Stomach (tissue), 8 donors: ENCODE measurements at regions not wholly inside any gene's neighbourhood (a gene's known extent, or its start where the extent isn't known, plus 50 kb on each side); places are given as distances from the start of the nearest gene placed in this dataset.

Experiments used
- DNase-seq, 2 donors: peaks; one replicate each; pipeline versions ENCODE4 v3.0.0 to v3.0.0-alpha.2; 2013 to 2019
- H3K27ac ChIP-seq, 5 donors: fragments of 200-600 bp in 4 of 5; sonication (generic) in 4 of 5; one replicate each; pipeline ENCODE4 v1.5.1; 2013 to 2019; ENCODE audit warnings: mild to moderate bottlenecking in 1 of 5, moderate library complexity in 1 of 5
- H3K27me3 ChIP-seq, 3 donors: fragments of 200-600 bp; sonication (generic); one replicate each; pipeline ENCODE4 v1.5.1; 2017 to 2019; ENCODE audit warnings: mixed run types in 1 of 3
- H3K36me3 ChIP-seq, 4 donors: fragments of 200-600 bp; sonication (generic); 1 replicate in 3 of 4; 2 replicates in 1 of 4; pipeline ENCODE4 v1.5.1; 2016 to 2019
- H3K4me1 ChIP-seq, 4 donors: fragments of 200-600 bp; sonication (generic); one replicate each; pipeline ENCODE4 v1.5.1; 2016 to 2019
- H3K4me3 ChIP-seq, 4 donors: fragments of 200-600 bp; sonication (generic) in 3 of 4; one replicate each; pipeline ENCODE4 v1.5.1; 2016 to 2019; ENCODE audit warnings: mild to moderate bottlenecking in 1 of 4
- H3K9me3 ChIP-seq, 4 donors: fragments of 200-600 bp; sonication (generic); one replicate each; pipeline ENCODE4 v1.5.1; 2016 to 2019
- EP300 ChIP-seq: sonication (generic); formaldehyde crosslinking; IDR thresholded peaks from one replicate; pipeline ENCODE4 v1.6.1; 2017; ENCODE audit warnings: antibody characterized with exemption
- POLR2A ChIP-seq, 4 donors: fragments of 450-650 bp; IDR thresholded peaks; one replicate each; pipeline ENCODE4 v1.6.1; 2016; ENCODE audit warnings: antibody characterized with exemption in 4 of 4, control low read depth in 2 of 4, mild to moderate bottlenecking in 1 of 4, moderate library complexity in 1 of 4
- POLR2AphosphoS5 ChIP-seq, 3 donors: sonication (generic); formaldehyde crosslinking; IDR thresholded peaks; one replicate each; pipeline ENCODE4 v1.6.1; 2016; ENCODE audit warnings: antibody characterized with exemption in 3 of 3
- WGBS, 5 donors: extraction: QIAGEN DNeasy Blood & Tissue Kit in 3 of 5; methylation state at CpG; one replicate each; pipeline versions ENCODE4 v1.1.5 to v1.1.7; 2013 to 2018; 5-methylcytosine and 5-hydroxymethylcytosine counted together
- intact Hi-C: fragments of 100-400 bp; cut with DNase I; formaldehyde crosslinking; loops from one replicate; pipeline ENCODE4 v1.15.1; 2023; ENCODE audit warnings: low total_unique reads
- TF ChIP-seq, protein P1 (sequence below), 7 experiments: fragments of 450-650 bp in 4 of 7; fragments of 200-600 bp in 3 of 7; sonication (generic) in 3 of 7; IDR thresholded peaks; one replicate each; pipeline ENCODE4 v1.5.1; 2016 to 2019; ENCODE audit warnings: antibody characterized with exemption in 7 of 7, control low read depth in 2 of 7, mild to moderate bottlenecking in 1 of 7
- donor health status: healthy with polysubstance abuse.
- donor health status: Bipolar disorder and iron deficiency.
- donor health status: healthy.

DNA sequence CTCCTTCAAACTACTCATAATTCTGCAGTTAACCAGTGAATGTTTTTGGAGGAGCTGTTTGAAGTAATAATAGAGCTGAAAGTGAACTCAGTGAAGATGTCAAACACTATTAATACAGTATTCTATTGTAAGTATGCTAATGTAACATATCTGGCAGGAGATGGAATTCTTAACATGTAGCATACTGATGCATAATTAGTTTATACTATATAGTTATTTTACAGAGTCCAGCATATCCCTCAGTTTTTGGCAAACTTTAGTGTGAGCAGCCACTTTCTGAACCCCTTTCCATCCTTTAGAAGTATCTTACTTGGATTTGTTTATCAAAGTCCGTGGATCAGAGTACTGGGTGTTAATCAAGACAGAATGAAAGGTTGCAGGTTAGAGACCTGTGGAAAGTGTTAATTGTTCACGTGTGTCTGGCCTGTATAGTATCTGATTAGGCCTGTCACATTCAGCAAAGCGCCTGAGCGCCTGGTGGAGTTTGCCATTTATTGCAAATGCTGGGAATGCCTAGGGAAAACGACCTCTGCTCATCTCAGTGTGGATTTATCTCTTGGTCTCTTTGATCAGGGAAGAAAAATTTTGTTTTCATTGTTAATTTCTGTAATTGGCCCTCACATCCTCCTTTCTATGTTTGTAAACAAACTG, 251.7 kb upstream of the MAD2L1 start:
- no peaks in the 10 kb centered on the region for H3K9me3 ChIP-seq
- intact Hi-C loops = no loop called here
- no peaks in the 10 kb centered on the region for H3K4me1 ChIP-seq
- WGBS, 5 donors = 38 to 53% (median 43%) methylated on average over 5 of the region's 5 CpGs
- no peaks in the 10 kb centered on the region for H3K36me3 ChIP-seq
- DNase-seq = no peak
- no peaks in the 10 kb centered on the region for H3K27me3 ChIP-seq
- no peak overlapping the region for H3K27ac ChIP-seq
- no peak overlapping the region for H3K4me3 ChIP-seq
- TF ChIP-seq EP300 (no peak), POLR2A (IDR thresholded peaks at IDR 0.05) (no peak), POLR2AphosphoS5 (IDR thresholded peaks at IDR 0.05) (no peak)
- TF ChIP-seq, protein P1, sequence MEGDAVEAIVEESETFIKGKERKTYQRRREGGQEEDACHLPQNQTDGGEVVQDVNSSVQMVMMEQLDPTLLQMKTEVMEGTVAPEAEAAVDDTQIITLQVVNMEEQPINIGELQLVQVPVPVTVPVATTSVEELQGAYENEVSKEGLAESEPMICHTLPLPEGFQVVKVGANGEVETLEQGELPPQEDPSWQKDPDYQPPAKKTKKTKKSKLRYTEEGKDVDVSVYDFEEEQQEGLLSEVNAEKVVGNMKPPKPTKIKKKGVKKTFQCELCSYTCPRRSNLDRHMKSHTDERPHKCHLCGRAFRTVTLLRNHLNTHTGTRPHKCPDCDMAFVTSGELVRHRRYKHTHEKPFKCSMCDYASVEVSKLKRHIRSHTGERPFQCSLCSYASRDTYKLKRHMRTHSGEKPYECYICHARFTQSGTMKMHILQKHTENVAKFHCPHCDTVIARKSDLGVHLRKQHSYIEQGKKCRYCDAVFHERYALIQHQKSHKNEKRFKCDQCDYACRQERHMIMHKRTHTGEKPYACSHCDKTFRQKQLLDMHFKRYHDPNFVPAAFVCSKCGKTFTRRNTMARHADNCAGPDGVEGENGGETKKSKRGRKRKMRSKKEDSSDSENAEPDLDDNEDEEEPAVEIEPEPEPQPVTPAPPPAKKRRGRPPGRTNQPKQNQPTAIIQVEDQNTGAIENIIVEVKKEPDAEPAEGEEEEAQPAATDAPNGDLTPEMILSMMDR (IDR thresholded peaks at IDR 0.05) = no peak

GRCh38 chr4:120317713-120318112, 251.1 kb upstream of the MAD2L1 start:
- TF ChIP-seq, protein P1 (IDR thresholded peaks at IDR 0.05) = no peak
- no peak for TF ChIP-seq POLR2A (IDR thresholded peaks at IDR 0.05)
- no peak for TF ChIP-seq POLR2AphosphoS5 (IDR thresholded peaks at IDR 0.05)
- no peak for TF ChIP-seq EP300
- no peaks in the 10 kb centered on the region for H3K36me3 ChIP-seq
- no peak overlapping the region for H3K4me3 ChIP-seq
- no peaks in the 10 kb centered on the region for H3K27me3 ChIP-seq
- no peak for DNase-seq
- H3K9me3 ChIP-seq = no peaks in the 10 kb centered on the region
- intact Hi-C loops = no loop called here
- WGBS, 5 donors = 83 to 94% (median 90%) methylated on average over 2 of the region's 2 CpGs
- no peaks in the 10 kb centered on the region for H3K4me1 ChIP-seq
- H3K27ac ChIP-seq = no peak overlapping the region

GRCh38 chr4:120316416-120316815, 249.8 kb upstream of the MAD2L1 start:
- 57 to 86% (median 72%) methylated on average over 1 of the region's 1 CpG for WGBS, 5 donors
- Histone ChIP-seq H3K36me3 (no peaks in the 10 kb centered on the region), H3K4me1 (no peaks in the 10 kb centered on the region), H3K9me3 (no peaks in the 10 kb centered on the region), H3K4me3 (no peak overlapping the region), H3K27ac (no peak overlapping the region), H3K27me3 (no peaks in the 10 kb centered on the region)
- DNase-seq = no peak
- intact Hi-C loops = no loop called here
- TF ChIP-seq POLR2A (IDR thresholded peaks at IDR 0.05) = no peak
- no peak for TF ChIP-seq POLR2AphosphoS5 (IDR thresholded peaks at IDR 0.05)
- TF ChIP-seq EP300 = no peak
- TF ChIP-seq, protein P1 (IDR thresholded peaks at IDR 0.05) = no peak

DNA sequence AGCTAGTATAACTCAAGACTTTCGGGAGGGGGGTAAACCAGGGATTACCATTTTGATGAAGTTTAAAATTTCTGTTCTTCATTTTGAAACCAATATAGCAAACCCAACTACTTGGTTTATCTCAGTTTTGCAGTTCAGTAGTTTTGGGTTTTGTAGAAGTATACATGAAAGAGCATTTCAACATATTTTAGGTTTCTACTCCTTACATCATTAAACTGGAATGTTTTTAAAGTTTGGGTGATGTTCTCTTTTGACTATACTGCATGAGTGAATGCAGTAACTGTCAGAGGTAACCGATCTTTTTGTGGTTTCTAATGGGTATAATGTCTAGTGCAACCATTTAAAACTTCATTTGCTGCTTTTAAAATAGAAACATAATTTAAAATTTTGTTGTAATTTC, 248.3 kb upstream of the MAD2L1 start:
- TF ChIP-seq POLR2A (IDR thresholded peaks at IDR 0.05) (no peak), POLR2AphosphoS5 (IDR thresholded peaks at IDR 0.05) (no peak), EP300 (no peak)
- TF ChIP-seq, protein P1 (IDR thresholded peaks at IDR 0.05) = no peak
- Histone ChIP-seq H3K4me3 (no peak overlapping the region), H3K36me3 (no peaks in the 10 kb centered on the region), H3K27ac (no peak overlapping the region), H3K27me3 (no peaks in the 10 kb centered on the region), H3K4me1 (no peaks in the 10 kb centered on the region), H3K9me3 (no peaks in the 10 kb centered on the region)
- DNase-seq = no peak
- intact Hi-C loops = no loop called here
- 76 to 86% (median 79%) methylated on average over 2 of the region's 2 CpGs for WGBS, 5 donors
